GM10266 (cell line): ENCODE measurements at regions not wholly inside any gene's neighbourhood (a gene's known extent, or its start where the extent isn't known, plus 50 kb on each side); places are given as distances from the start of the nearest gene placed in this dataset.

Source experiments
- DNase-seq: peaks from one replicate; pipeline ENCODE4 v3.0.0; 2012; ENCODE audit errors: extremely low spot score
- CTCF ChIP-seq: IDR thresholded peaks from 2 replicates; pipeline ENCODE4 v1.5.1; 2012; ENCODE audit warnings: mild to moderate bottlenecking, low read depth; ENCODE audit not compliant: control insufficient read depth, insufficient read depth; ENCODE audit errors: missing control alignments

GRCh38 chr11:116104498-116105174, 600.4 kb upstream of the CADM1 start:
- no peak for TF ChIP-seq CTCF
- no peak for DNase-seq

- no peak for DNase-seq
- TF ChIP-seq CTCF, result no peak
These were observed 597.7 kb upstream of the CADM1 start for GRCh38 chr11:116101902-116102301.

GRCh38 chr11:116100016-116100415, 595.8 kb upstream of the CADM1 start:
- no peak for TF ChIP-seq CTCF
- DNase-seq, result no peak

- DNase-seq, result no peak
These were observed 595.3 kb upstream of the CADM1 start for GRCh38 chr11:116099541-116099940.

GRCh38 chr11:116096272-116096995, 592.2 kb upstream of the CADM1 start:
- no peak for DNase-seq
- TF ChIP-seq CTCF, result no peak

More at GRCh38 chr11:116099541-116099940, 595.3 kb upstream of the CADM1 start:
- TF ChIP-seq CTCF, result no peak

GRCh38 chr11:116093481-116094270, 589.5 kb upstream of the CADM1 start:
- DNase-seq, result no peak
- no peak for TF ChIP-seq CTCF
